ENCODE measurements at regions not wholly inside any gene's neighbourhood (a gene's known extent, or its start where the extent isn't known, plus 50 kb on each side); places are given as distances from the start of the nearest gene placed in this dataset.

DNA sequence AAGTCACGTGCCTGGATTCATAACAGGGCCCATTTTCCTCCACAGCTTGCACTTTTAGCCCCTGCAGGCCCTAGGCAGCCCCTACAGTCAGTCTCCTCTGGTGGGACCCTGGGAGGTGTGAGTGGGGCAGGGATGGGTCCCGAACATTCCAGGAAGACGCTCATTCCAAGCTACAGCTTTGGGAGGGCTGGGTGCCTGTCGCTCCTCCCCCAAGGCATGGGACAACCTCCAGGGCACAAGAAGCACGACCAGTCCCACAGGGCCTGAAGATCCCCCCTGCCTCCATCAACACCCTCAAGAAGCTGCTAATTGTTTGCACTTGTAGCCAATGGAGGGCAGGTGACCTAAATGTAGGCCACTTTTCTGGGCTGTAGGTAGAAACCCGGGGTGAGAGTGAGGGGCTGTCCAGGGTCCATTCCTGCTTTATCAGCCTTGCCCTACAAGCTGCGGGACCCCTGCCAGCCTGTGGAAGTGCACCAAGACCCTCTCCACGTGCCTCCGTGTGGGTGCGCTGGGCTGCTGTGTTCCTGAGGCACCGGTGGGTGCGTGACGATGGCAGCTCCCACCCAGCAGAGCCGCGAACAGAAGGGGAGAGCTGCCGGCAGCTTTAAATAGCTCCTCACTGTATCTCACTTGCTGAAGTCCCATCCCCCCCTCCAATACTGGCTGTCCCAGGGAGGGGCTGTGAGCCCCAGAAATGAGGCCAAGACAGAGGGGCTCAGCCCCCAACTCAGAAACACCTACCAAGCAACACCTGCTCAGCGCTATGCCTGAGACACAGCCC, 91.9 kb upstream of the ARAP3 start:
- Histone ChIP-seq H3K4me3 (replicated peaks; ENCODE audit: insufficient read depth, low read length) (no peak overlapping the region), H3K27ac (replicated peaks) (no peak overlapping the region), H3K27me3 (ENCODE audit: insufficient read depth, poor library complexity, severe bottlenecking) (peaks cover 2% of the 10 kb centered on the region)
- no peak for DNase-seq (ENCODE audit: low read depth in 1 of 2, low spot score in 1 of 2)
- no peak for TF ChIP-seq POLR2AphosphoS5 (IDR thresholded peaks at IDR 0.05; ENCODE audit: low read depth)
- TF ChIP-seq, protein P1, sequence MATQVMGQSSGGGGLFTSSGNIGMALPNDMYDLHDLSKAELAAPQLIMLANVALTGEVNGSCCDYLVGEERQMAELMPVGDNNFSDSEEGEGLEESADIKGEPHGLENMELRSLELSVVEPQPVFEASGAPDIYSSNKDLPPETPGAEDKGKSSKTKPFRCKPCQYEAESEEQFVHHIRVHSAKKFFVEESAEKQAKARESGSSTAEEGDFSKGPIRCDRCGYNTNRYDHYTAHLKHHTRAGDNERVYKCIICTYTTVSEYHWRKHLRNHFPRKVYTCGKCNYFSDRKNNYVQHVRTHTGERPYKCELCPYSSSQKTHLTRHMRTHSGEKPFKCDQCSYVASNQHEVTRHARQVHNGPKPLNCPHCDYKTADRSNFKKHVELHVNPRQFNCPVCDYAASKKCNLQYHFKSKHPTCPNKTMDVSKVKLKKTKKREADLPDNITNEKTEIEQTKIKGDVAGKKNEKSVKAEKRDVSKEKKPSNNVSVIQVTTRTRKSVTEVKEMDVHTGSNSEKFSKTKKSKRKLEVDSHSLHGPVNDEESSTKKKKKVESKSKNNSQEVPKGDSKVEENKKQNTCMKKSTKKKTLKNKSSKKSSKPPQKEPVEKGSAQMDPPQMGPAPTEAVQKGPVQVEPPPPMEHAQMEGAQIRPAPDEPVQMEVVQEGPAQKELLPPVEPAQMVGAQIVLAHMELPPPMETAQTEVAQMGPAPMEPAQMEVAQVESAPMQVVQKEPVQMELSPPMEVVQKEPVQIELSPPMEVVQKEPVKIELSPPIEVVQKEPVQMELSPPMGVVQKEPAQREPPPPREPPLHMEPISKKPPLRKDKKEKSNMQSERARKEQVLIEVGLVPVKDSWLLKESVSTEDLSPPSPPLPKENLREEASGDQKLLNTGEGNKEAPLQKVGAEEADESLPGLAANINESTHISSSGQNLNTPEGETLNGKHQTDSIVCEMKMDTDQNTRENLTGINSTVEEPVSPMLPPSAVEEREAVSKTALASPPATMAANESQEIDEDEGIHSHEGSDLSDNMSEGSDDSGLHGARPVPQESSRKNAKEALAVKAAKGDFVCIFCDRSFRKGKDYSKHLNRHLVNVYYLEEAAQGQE (IDR thresholded peaks at IDR 0.05; ENCODE audit: insufficient replicate concordance, low read depth) = no peak

DNA sequence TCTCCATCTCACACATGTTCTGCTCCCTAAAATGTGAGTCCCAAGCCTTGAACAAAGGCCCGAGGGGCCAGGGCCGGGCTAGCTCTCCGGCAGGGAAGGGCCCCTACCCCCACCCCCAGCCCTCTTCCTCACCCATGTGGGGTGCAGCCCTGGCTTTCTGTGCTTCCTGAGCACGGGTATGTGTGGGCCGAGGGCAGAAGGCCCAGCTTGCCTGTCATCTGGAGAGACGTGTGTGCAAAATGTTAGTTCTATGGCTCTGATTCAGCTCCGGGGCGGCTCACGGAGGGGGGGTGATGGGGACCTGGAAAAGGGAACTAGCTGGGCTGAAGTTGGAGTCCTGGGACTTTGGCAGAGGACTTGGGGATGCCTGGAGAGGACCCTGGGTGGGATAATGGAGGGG, 90.3 kb upstream of the ARAP3 start:
- Histone ChIP-seq H3K27me3 (ENCODE audit: insufficient read depth, poor library complexity, severe bottlenecking) (peaks cover 2% of the 10 kb centered on the region), H3K27ac (replicated peaks) (no peak overlapping the region), H3K4me3 (replicated peaks; ENCODE audit: insufficient read depth, low read length) (no peak overlapping the region)
- TF ChIP-seq, protein P1 (IDR thresholded peaks at IDR 0.05; ENCODE audit: insufficient replicate concordance, low read depth) = no peak
- no peak for TF ChIP-seq GABPA (IDR thresholded peaks at IDR 0.05; ENCODE audit: low read depth)
- TF ChIP-seq, protein P2, sequence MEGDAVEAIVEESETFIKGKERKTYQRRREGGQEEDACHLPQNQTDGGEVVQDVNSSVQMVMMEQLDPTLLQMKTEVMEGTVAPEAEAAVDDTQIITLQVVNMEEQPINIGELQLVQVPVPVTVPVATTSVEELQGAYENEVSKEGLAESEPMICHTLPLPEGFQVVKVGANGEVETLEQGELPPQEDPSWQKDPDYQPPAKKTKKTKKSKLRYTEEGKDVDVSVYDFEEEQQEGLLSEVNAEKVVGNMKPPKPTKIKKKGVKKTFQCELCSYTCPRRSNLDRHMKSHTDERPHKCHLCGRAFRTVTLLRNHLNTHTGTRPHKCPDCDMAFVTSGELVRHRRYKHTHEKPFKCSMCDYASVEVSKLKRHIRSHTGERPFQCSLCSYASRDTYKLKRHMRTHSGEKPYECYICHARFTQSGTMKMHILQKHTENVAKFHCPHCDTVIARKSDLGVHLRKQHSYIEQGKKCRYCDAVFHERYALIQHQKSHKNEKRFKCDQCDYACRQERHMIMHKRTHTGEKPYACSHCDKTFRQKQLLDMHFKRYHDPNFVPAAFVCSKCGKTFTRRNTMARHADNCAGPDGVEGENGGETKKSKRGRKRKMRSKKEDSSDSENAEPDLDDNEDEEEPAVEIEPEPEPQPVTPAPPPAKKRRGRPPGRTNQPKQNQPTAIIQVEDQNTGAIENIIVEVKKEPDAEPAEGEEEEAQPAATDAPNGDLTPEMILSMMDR (IDR thresholded peaks at IDR 0.05; ENCODE audit: insufficient read depth, low read length) = no peak
- TF ChIP-seq SPI1 (IDR thresholded peaks at IDR 0.05; ENCODE audit: borderline replicate concordance, low read depth) = no peak
- no peak for DNase-seq (ENCODE audit: low read depth in 1 of 2, low spot score in 1 of 2)

DNA sequence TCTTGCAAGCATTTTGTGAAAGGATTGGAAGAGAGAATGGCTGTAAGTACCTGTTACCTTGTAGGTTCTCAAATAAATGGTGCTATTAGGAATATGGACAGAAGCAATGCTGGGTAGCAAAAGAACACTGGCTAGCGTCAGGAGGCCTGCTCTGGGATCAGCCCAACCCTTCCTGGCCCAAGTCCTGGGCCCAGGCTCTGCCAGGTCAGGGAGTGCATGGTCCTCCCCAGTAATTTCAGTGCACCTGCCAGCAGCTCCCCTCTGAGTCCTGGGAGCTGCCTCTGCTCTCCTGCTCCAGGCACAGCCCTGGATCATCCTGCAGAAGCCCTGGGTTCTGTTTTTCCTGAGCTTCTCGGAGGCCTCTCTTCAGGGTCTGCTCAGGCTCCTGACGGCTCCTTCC, 89.5 kb upstream of the ARAP3 start:
- Histone ChIP-seq H3K4me3 (replicated peaks; ENCODE audit: insufficient read depth, low read length) (no peak overlapping the region), H3K27me3 (ENCODE audit: insufficient read depth, poor library complexity, severe bottlenecking) (peaks cover 2% of the 10 kb centered on the region), H3K27ac (replicated peaks) (no peak overlapping the region)
- no peak for DNase-seq (ENCODE audit: low read depth in 1 of 2, low spot score in 1 of 2)
- TF ChIP-seq SPI1 (IDR thresholded peaks at IDR 0.05; ENCODE audit: borderline replicate concordance, low read depth) = no peak
- no peak for TF ChIP-seq POLR2AphosphoS5 (IDR thresholded peaks at IDR 0.05; ENCODE audit: low read depth)
- TF ChIP-seq, protein P2 (IDR thresholded peaks at IDR 0.05; ENCODE audit: insufficient read depth, low read length) = no peak
- TF ChIP-seq GABPA (IDR thresholded peaks at IDR 0.05; ENCODE audit: low read depth) = no peak
- TF ChIP-seq, protein P1 (IDR thresholded peaks at IDR 0.05; ENCODE audit: insufficient replicate concordance, low read depth) = no peak
